ENCODE measurements at regions not wholly inside any gene's neighbourhood (a gene's known extent, or its start where the extent isn't known, plus 50 kb on each side); places are given as distances from the start of the nearest gene placed in this dataset.

- Histone ChIP-seq H3K4me2 (ENCODE audit: low read length) (no peak overlapping the region), H3K79me2 (ENCODE audit: low read length) (no peaks in the 10 kb centered on the region), H2AFZ (ENCODE audit: low read depth, low read length) (no peak overlapping the region), H3K36me3 (replicated peaks; ENCODE audit: low read depth, low read length) (no peaks in the 10 kb centered on the region), H3K27ac (ENCODE audit: low read length) (no peak overlapping the region), H3K9me3 (ENCODE audit: insufficient read depth, low read length) (no peaks in the 10 kb centered on the region), H3K4me1 (ENCODE audit: low read length) (peaks cover 7% of the 10 kb centered on the region; the same call in 1 of the 2 replicates), H4K20me1 (ENCODE audit: insufficient read depth, low read length) (no peaks in the 10 kb centered on the region), H3K4me3 (ENCODE audit: low read length) (no peak overlapping the region), H3K27me3 (ENCODE audit: low read depth, low read length) (0 out of 2 replicates have a peak, but pooled peaks cover under 1% of the 10 kb centered on the region), H3K9ac (ENCODE audit: low read length) (no peak overlapping the region)
- TF ChIP-seq CTCF (IDR thresholded peaks at IDR 0.05; ENCODE audit: low read depth, low read length) = no peak
- no peak for TF ChIP-seq EZH2phosphoT487 (IDR thresholded peaks at IDR 0.05; ENCODE audit: low read depth)
Measured at GRCh38 chr4:89403826-89404225, 96.2 kb upstream of the GPRIN3 start.

- no peak for TF ChIP-seq EZH2phosphoT487 (IDR thresholded peaks at IDR 0.05; ENCODE audit: low read depth)
- TF ChIP-seq CTCF (IDR thresholded peaks at IDR 0.05; ENCODE audit: low read depth, low read length) = no peak
- no peaks in the 10 kb centered on the region for H3K9me3 ChIP-seq (ENCODE audit: insufficient read depth, low read length)
- peaks cover 24% of the 10 kb centered on the region for H3K4me1 ChIP-seq (ENCODE audit: low read length)
- no peak overlapping the region for H3K4me3 ChIP-seq (ENCODE audit: low read length)
- H3K9ac ChIP-seq (ENCODE audit: low read length) = no peak overlapping the region
- no peaks in the 10 kb centered on the region for H3K79me2 ChIP-seq (ENCODE audit: low read length)
- H2AFZ ChIP-seq (ENCODE audit: low read depth, low read length) = no peak overlapping the region
- no peaks in the 10 kb centered on the region for H3K36me3 ChIP-seq (replicated peaks; ENCODE audit: low read depth, low read length)
- H3K27me3 ChIP-seq (ENCODE audit: low read depth, low read length) = peaks cover 8% of the 10 kb centered on the region
- H4K20me1 ChIP-seq (ENCODE audit: insufficient read depth, low read length) = no peaks in the 10 kb centered on the region
- H3K27ac ChIP-seq (ENCODE audit: low read length) = no peak overlapping the region
- H3K4me2 ChIP-seq (ENCODE audit: low read length) = no peak overlapping the region
Measured at GRCh38 chr4:89400287-89401035, 92.9 kb upstream of the GPRIN3 start.

GRCh38 chr4:89398644-89399043 is 91.0 kb upstream of the GPRIN3 start:
- no peak overlapping the region for H3K4me3 ChIP-seq (ENCODE audit: low read length)
- H3K27me3 ChIP-seq (ENCODE audit: low read depth, low read length) = peaks cover 8% of the 10 kb centered on the region
- H3K79me2 ChIP-seq (ENCODE audit: low read length) = no peaks in the 10 kb centered on the region
- H3K9me3 ChIP-seq (ENCODE audit: insufficient read depth, low read length) = no peaks in the 10 kb centered on the region
- H3K27ac ChIP-seq (ENCODE audit: low read length) = no peak overlapping the region
- peaks cover 24% of the 10 kb centered on the region for H3K4me1 ChIP-seq (ENCODE audit: low read length)
- TF ChIP-seq CTCF (IDR thresholded peaks at IDR 0.05; ENCODE audit: low read depth, low read length) (no peak), EZH2phosphoT487 (IDR thresholded peaks at IDR 0.05; ENCODE audit: low read depth) (no peak)
- no peaks in the 10 kb centered on the region for H4K20me1 ChIP-seq (ENCODE audit: insufficient read depth, low read length)
- H3K36me3 ChIP-seq (replicated peaks; ENCODE audit: low read depth, low read length) = no peaks in the 10 kb centered on the region
- H3K4me2 ChIP-seq (ENCODE audit: low read length) = no peak overlapping the region; the same call in 1 of the 2 replicates
- H2AFZ ChIP-seq (ENCODE audit: low read depth, low read length) = 0 out of 2 replicates have a peak overlapping the region, but pooled peaks have one; percentile 33
- H3K9ac ChIP-seq (ENCODE audit: low read length) = no peak overlapping the region

- no peak overlapping the region for H3K27ac ChIP-seq (ENCODE audit: low read length)
- no peak overlapping the region for H3K9ac ChIP-seq (ENCODE audit: low read length)
- no peaks in the 10 kb centered on the region for H3K9me3 ChIP-seq (ENCODE audit: insufficient read depth, low read length)
- H3K4me3 ChIP-seq (ENCODE audit: low read length) = no peak overlapping the region
- no peaks in the 10 kb centered on the region for H3K36me3 ChIP-seq (replicated peaks; ENCODE audit: low read depth, low read length)
- no peaks in the 10 kb centered on the region for H4K20me1 ChIP-seq (ENCODE audit: insufficient read depth, low read length)
- peaks cover 8% of the 10 kb centered on the region for H3K27me3 ChIP-seq (ENCODE audit: low read depth, low read length)
- no peak overlapping the region; the same call in 1 of the 2 replicates for H3K4me2 ChIP-seq (ENCODE audit: low read length)
- no peaks in the 10 kb centered on the region for H3K79me2 ChIP-seq (ENCODE audit: low read length)
- 0 out of 2 replicates have a peak overlapping the region, but pooled peaks have one; percentile 33 for H2AFZ ChIP-seq (ENCODE audit: low read depth, low read length)
- TF ChIP-seq EZH2phosphoT487 (IDR thresholded peaks at IDR 0.05; ENCODE audit: low read depth) (no peak), CTCF (IDR thresholded peaks at IDR 0.05; ENCODE audit: low read depth, low read length) (no peak)
- H3K4me1 ChIP-seq (ENCODE audit: low read length) = peaks cover 24% of the 10 kb centered on the region
Measured at GRCh38 chr4:89398146-89398545, 90.5 kb upstream of the GPRIN3 start.
